HUES64 (cell line): ENCODE measurements at regions not wholly inside any gene's neighbourhood (a gene's known extent, or its start where the extent isn't known, plus 50 kb on each side); places are given as distances from the start of the nearest gene placed in this dataset.

ENCODE experiments used
- H3K27ac ChIP-seq: 2 replicates; pipeline ENCODE4 v1.7.0; 2013; ENCODE audit warnings: low read depth, low read length, inconsistent platforms
- H3K27me3 ChIP-seq: 2 replicates; pipeline ENCODE4 v1.6.1; 2013; ENCODE audit warnings: mild to moderate bottlenecking, low read length; ENCODE audit not compliant: insufficient read depth
- H3K36me3 ChIP-seq: 2 replicates; pipeline ENCODE4 v1.6.1; 2013; ENCODE audit warnings: mild to moderate bottlenecking, low read length; ENCODE audit not compliant: insufficient read depth
- H3K4me1 ChIP-seq: 2 replicates; pipeline ENCODE4 v1.6.1; 2013; ENCODE audit warnings: mild to moderate bottlenecking, low read length, moderate library complexity; ENCODE audit not compliant: insufficient read depth
- H3K4me3 ChIP-seq: 2 replicates; pipeline ENCODE4 v1.5.1; 2013; ENCODE audit warnings: mild to moderate bottlenecking, low read length, moderate library complexity
- H3K9ac ChIP-seq: 2 replicates; pipeline ENCODE4 v1.6.1; 2013; ENCODE audit warnings: mild to moderate bottlenecking, low read depth, low read length
- H3K9me3 ChIP-seq: 2 replicates; pipeline ENCODE4 v1.6.1; 2013; ENCODE audit warnings: low read depth, low read length; ENCODE audit not compliant: insufficient read depth
- WGBS: fragments of 150-250, 120-280 bp; methylation state at CpG from one replicate; pipeline ENCODE4 v1.1.7; 2013; ENCODE audit warnings: missing lambda C conversion rate; 5-methylcytosine and 5-hydroxymethylcytosine counted together

DNA sequence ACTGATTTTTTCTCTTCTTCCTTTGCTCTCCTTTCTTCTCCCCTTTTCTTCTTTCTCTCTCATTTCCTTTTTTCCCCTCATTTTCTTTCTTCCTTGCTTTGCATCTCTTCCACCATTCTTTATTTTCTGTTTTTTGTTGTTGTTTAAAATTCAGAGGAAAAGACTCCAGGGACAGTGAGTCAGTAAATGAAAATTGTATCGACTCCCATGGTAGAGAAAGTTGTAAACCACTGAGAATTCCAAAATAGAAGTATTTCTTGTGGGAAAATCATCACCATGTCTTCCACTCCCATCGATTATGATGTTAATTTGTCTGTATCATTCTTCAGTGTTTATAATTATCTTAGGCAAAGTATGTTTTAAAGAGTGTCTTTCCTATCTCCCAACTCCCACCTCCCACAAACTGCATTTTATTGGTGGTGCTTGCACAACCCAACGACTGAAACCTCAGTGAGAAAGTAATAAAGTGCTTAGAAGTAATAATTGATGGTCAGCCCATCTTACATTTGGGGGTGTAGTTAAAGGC is 134.3 kb downstream of the IRS1 start:
- Histone ChIP-seq H3K27ac (no peak overlapping the region), H3K4me1 (peaks cover 3% of the 10 kb centered on the region; the same call in 1 of the 2 replicates), H3K9me3 (no peaks in the 10 kb centered on the region), H3K4me3 (no peak overlapping the region), H3K36me3 (no peaks in the 10 kb centered on the region), H3K27me3 (no peaks in the 10 kb centered on the region), H3K9ac (no peak overlapping the region)
- WGBS: 97% methylated on average over 2 of the region's 3 CpGs

DNA sequence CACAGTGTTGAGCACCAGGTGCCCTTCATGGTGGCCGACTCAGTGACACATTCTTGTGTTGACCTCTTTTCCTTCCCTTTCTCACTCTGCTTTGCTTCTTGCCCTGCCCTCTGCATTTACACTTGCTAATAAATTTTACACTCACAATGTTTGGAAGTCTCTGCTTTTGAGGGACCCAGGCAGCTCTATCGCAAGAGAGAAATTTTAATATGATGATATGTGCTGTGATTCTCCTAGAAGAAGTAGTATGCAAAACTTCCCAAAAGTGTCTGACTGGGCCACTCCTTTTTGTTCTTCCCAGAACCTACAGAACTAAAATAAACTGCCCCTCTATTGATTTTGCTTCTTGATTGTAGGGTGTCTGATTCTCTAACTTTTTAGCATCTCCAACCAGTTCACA is 135.0 kb downstream of the IRS1 start:
- no peak overlapping the region for H3K9ac ChIP-seq
- H3K27ac ChIP-seq: no peak overlapping the region
- WGBS: 96% methylated on average over 2 of the region's 2 CpGs
- no peak overlapping the region for H3K4me3 ChIP-seq
- H3K4me1 ChIP-seq: peaks cover 3% of the 10 kb centered on the region; the same call in 1 of the 2 replicates
- no peaks in the 10 kb centered on the region for H3K9me3 ChIP-seq
- H3K27me3 ChIP-seq: no peaks in the 10 kb centered on the region
- no peaks in the 10 kb centered on the region for H3K36me3 ChIP-seq

- WGBS: 99% methylated on average over 3 of the region's 3 CpGs
- H3K4me3 ChIP-seq: no peak overlapping the region
- no peak overlapping the region for H3K27ac ChIP-seq
- H3K9ac ChIP-seq: no peak overlapping the region
- H3K36me3 ChIP-seq: no peaks in the 10 kb centered on the region
- peaks cover 3% of the 10 kb centered on the region; the same call in 1 of the 2 replicates for H3K4me1 ChIP-seq
- no peaks in the 10 kb centered on the region for H3K9me3 ChIP-seq
- H3K27me3 ChIP-seq: no peaks in the 10 kb centered on the region
These were observed 135.5 kb downstream of the IRS1 start for GRCh38 chr2:226664140-226664539.

DNA sequence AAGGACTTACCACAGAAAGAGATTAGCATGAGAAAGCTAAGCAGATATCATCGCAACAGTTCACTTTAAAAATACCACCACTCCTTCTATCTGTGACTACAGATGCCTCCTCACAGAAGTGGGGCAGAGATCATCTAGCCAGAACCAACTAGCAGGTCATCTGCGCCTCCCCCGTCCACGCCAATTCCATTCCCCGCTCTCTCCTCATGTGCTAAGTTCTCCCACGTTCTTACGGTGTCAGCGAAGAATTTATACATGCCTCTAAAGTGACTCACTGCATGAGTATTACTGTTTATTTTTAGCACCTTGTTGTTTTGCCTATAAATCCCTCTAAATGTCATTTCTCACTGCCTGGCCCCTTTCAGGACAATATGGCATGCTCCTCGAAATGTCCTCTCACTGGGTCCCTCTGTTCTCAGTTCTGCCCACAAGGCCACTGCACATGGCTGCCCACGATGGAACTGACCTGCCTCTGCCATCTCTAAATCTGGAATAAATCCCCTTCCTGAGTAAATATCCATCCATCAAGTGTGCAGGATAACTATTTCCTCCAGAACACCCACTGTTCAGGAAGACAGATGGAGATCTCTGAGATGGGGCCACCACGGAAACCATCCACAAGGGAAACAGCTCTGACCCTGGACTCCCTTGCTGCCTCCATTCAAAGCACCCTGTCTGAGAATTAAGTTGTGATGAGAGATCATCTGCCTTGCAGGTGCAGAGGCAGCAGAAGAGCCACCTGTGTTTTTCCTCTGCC is 137.7 kb downstream of the IRS1 start:
- no peak overlapping the region for H3K4me3 ChIP-seq
- H3K4me1 ChIP-seq: peaks cover 3% of the 10 kb centered on the region; the same call in 1 of the 2 replicates
- no peak overlapping the region for H3K9ac ChIP-seq
- H3K27ac ChIP-seq: no peak overlapping the region
- H3K9me3 ChIP-seq: no peaks in the 10 kb centered on the region
- 83% methylated on average over 11 of the region's 11 CpGs for WGBS
- H3K27me3 ChIP-seq: no peaks in the 10 kb centered on the region
- H3K36me3 ChIP-seq: no peaks in the 10 kb centered on the region

- no peak overlapping the region for H3K27ac ChIP-seq
- H3K9ac ChIP-seq: no peak overlapping the region
- no peaks in the 10 kb centered on the region for H3K27me3 ChIP-seq
- no peak overlapping the region for H3K4me3 ChIP-seq
- H3K9me3 ChIP-seq: no peaks in the 10 kb centered on the region
- no peaks in the 10 kb centered on the region for H3K36me3 ChIP-seq
- WGBS: 100% methylated on average over 1 of the region's 1 CpG
- H3K4me1 ChIP-seq: peaks cover 3% of the 10 kb centered on the region; the same call in 1 of the 2 replicates
These were observed 139.1 kb downstream of the IRS1 start for GRCh38 chr2:226660526-226660925.

GRCh38 chr2:226660124-226660523 is 139.5 kb downstream of the IRS1 start:
- no peaks in the 10 kb centered on the region for H3K27me3 ChIP-seq
- H3K27ac ChIP-seq: no peak overlapping the region
- H3K4me1 ChIP-seq: peaks cover 3% of the 10 kb centered on the region; the same call in 1 of the 2 replicates
- no peak overlapping the region for H3K9ac ChIP-seq
- no peak overlapping the region for H3K4me3 ChIP-seq
- H3K36me3 ChIP-seq: no peaks in the 10 kb centered on the region
- WGBS: 92% methylated on average over 4 of the region's 5 CpGs
- H3K9me3 ChIP-seq: no peaks in the 10 kb centered on the region

- no peak overlapping the region for H3K4me3 ChIP-seq
- no peaks in the 10 kb centered on the region for H3K27me3 ChIP-seq
- H3K9ac ChIP-seq: no peak overlapping the region
- no peaks in the 10 kb centered on the region for H3K36me3 ChIP-seq
- no peak overlapping the region for H3K27ac ChIP-seq
- peaks cover 3% of the 10 kb centered on the region; the same call in 1 of the 2 replicates for H3K4me1 ChIP-seq
- 89% methylated on average over 6 of the region's 6 CpGs for WGBS
- H3K9me3 ChIP-seq: no peaks in the 10 kb centered on the region
These were observed 140.2 kb downstream of the IRS1 start for GRCh38 chr2:226659410-226659809.

GRCh38 chr2:226658555-226658954 is 141.1 kb downstream of the IRS1 start:
- Histone ChIP-seq H3K4me1 (peaks cover 3% of the 10 kb centered on the region; the same call in 1 of the 2 replicates), H3K9me3 (no peaks in the 10 kb centered on the region), H3K9ac (no peak overlapping the region), H3K27me3 (no peaks in the 10 kb centered on the region), H3K4me3 (no peak overlapping the region), H3K36me3 (no peaks in the 10 kb centered on the region), H3K27ac (no peak overlapping the region)
- WGBS: 95% methylated on average over 2 of the region's 2 CpGs

DNA sequence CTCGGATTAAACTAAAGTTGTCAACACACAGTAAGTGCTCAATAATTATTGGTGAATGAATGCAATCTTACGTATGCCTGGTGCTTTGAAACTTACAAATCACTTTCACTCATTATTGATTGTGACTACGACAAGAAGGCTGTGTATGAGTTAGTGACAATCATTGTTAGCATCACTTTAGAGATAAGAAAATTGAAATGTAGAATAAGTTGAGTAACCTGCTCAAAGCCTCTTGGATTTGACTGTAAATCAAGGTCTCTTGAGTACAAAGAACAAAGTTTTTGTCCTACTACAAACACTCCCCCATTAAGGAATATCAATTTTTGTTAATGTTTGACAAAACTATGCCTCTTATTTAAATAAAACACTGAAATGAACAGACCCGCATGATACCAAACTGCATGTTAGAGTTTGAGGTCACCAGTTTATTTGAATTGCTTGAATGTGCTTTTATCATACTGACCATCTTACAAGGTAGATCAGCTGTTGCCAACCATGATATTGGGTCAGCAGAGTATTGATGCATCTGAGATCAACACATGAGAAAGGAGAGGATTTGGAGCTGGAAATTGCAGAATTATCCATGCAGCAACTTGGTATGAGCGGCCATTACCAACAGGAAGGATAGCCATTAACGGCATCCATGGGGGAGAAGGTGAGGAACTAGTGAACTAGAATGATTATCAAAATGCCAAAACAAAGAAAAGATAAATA is 142.1 kb downstream of the IRS1 start:
- WGBS: 94% methylated on average over 5 of the region's 6 CpGs
- Histone ChIP-seq H3K27me3 (no peaks in the 10 kb centered on the region), H3K27ac (no peak overlapping the region), H3K36me3 (no peaks in the 10 kb centered on the region), H3K4me3 (no peak overlapping the region), H3K4me1 (peaks cover 3% of the 10 kb centered on the region; the same call in 1 of the 2 replicates), H3K9me3 (no peaks in the 10 kb centered on the region), H3K9ac (no peak overlapping the region)

DNA sequence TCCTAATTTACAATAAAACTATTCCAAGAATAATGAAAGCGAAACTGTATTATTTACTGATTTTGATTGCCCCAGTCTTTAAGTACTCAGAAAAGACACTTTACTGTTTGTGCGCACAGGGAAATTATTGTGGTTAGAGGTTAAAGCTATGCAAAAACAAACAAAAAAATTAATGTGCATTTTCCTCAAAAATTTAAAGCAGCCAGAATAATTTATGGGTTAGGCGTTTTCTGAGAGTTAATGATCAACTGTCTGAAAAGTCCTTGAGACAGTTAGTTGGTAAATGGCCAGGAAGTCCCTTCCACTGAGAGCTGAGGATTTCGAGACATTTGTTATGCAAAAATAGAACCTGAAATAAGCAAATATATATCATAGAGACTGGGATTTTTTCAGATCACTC is 143.3 kb downstream of the IRS1 start:
- Histone ChIP-seq H3K9me3 (no peaks in the 10 kb centered on the region), H3K4me1 (peaks cover 3% of the 10 kb centered on the region; the same call in 1 of the 2 replicates), H3K9ac (no peak overlapping the region), H3K27ac (no peak overlapping the region), H3K4me3 (no peak overlapping the region), H3K36me3 (no peaks in the 10 kb centered on the region), H3K27me3 (no peaks in the 10 kb centered on the region)
- WGBS: 93% methylated on average over 3 of the region's 4 CpGs

GRCh38 chr2:226655871-226656270 is 143.7 kb downstream of the IRS1 start:
- no peak overlapping the region for H3K9ac ChIP-seq
- H3K9me3 ChIP-seq: no peaks in the 10 kb centered on the region
- no peak overlapping the region for H3K27ac ChIP-seq
- H3K36me3 ChIP-seq: no peaks in the 10 kb centered on the region
- 100% methylated on average over 1 of the region's 1 CpG for WGBS
- peaks cover 5% of the 10 kb centered on the region; the same call in 1 of the 2 replicates for H3K4me1 ChIP-seq
- H3K4me3 ChIP-seq: no peak overlapping the region
- no peaks in the 10 kb centered on the region for H3K27me3 ChIP-seq
